ENCODE measurements at regions not wholly inside any gene's neighbourhood (a gene's known extent, or its start where the extent isn't known, plus 50 kb on each side); places are given as distances from the start of the nearest gene placed in this dataset.

DNA sequence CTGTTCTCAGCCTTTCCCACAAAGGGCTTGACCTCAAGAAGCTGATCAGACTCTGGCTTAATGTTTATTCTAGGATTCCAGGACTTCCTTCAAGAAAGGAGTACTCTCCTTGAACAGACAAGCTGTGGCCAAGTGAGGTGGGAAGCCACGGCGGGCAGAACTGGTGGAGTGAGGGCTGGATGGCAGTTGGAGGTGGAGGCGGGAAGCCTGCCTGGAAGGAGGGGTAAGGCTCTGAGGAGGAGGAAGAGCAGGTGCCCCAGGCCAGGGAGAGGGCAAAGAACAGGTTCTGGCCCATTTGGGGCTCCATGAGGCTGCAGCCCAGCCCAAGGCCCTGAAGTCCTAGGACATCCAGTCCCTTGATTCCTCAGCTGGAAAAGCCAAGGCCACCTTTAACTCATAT is 143.9 kb downstream of the CYP26B1 start:
- H3K36me3 Mint-ChIP-seq (ENCODE audit: low read depth), result no peaks in the 10 kb centered on the region
- Histone ChIP-seq H3K36me3 (ENCODE audit: insufficient read depth) (no peaks in the 10 kb centered on the region), H2AFZ (no peak overlapping the region), H3K9me2 (ENCODE audit: insufficient read depth) (peaks cover 6% of the 10 kb centered on the region; the same call in 1 of the 2 replicates), H4K20me1 (replicated peaks; ENCODE audit: insufficient read depth) (no peaks in the 10 kb centered on the region), H3K4me2 (no peak overlapping the region), H3K4me3 (no peak overlapping the region), H3K4me1 (ENCODE audit: insufficient read depth) (no peaks in the 10 kb centered on the region), H3K27me3 (ENCODE audit: insufficient read depth) (no peaks in the 10 kb centered on the region), H3F3A (replicated peaks; ENCODE audit: low read depth) (no peaks in the 10 kb centered on the region), H3K27ac (ENCODE audit: low read depth) (no peak overlapping the region), H3K79me2 (replicated peaks; ENCODE audit: insufficient read depth) (no peaks in the 10 kb centered on the region)
- TF ChIP-seq, protein P1, sequence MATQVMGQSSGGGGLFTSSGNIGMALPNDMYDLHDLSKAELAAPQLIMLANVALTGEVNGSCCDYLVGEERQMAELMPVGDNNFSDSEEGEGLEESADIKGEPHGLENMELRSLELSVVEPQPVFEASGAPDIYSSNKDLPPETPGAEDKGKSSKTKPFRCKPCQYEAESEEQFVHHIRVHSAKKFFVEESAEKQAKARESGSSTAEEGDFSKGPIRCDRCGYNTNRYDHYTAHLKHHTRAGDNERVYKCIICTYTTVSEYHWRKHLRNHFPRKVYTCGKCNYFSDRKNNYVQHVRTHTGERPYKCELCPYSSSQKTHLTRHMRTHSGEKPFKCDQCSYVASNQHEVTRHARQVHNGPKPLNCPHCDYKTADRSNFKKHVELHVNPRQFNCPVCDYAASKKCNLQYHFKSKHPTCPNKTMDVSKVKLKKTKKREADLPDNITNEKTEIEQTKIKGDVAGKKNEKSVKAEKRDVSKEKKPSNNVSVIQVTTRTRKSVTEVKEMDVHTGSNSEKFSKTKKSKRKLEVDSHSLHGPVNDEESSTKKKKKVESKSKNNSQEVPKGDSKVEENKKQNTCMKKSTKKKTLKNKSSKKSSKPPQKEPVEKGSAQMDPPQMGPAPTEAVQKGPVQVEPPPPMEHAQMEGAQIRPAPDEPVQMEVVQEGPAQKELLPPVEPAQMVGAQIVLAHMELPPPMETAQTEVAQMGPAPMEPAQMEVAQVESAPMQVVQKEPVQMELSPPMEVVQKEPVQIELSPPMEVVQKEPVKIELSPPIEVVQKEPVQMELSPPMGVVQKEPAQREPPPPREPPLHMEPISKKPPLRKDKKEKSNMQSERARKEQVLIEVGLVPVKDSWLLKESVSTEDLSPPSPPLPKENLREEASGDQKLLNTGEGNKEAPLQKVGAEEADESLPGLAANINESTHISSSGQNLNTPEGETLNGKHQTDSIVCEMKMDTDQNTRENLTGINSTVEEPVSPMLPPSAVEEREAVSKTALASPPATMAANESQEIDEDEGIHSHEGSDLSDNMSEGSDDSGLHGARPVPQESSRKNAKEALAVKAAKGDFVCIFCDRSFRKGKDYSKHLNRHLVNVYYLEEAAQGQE (IDR thresholded peaks at IDR 0.05; ENCODE audit: unreplicated experiment), result no peak
- TF ChIP-seq, protein P2, sequence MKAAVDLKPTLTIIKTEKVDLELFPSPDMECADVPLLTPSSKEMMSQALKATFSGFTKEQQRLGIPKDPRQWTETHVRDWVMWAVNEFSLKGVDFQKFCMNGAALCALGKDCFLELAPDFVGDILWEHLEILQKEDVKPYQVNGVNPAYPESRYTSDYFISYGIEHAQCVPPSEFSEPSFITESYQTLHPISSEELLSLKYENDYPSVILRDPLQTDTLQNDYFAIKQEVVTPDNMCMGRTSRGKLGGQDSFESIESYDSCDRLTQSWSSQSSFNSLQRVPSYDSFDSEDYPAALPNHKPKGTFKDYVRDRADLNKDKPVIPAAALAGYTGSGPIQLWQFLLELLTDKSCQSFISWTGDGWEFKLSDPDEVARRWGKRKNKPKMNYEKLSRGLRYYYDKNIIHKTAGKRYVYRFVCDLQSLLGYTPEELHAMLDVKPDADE (IDR thresholded peaks at IDR 0.05), result no peak
- TF ChIP-seq POLR2AphosphoS5 (IDR thresholded peaks at IDR 0.05; ENCODE audit: low read depth), result no peak
- H3K4me3 Mint-ChIP-seq, result no peak overlapping the region
- DNase-seq (ENCODE audit: low spot score) (no peak), ATAC-seq (no peak)
- no peaks in the 10 kb centered on the region for H3K27me3 Mint-ChIP-seq (ENCODE audit: insufficient read depth, low read depth, poor library complexity)
- H3K9me3 Mint-ChIP-seq, result no peaks in the 10 kb centered on the region
- H3K27ac Mint-ChIP-seq, result no peak overlapping the region
- peaks cover 10% of the 10 kb centered on the region for H3K4me1 Mint-ChIP-seq

DNA sequence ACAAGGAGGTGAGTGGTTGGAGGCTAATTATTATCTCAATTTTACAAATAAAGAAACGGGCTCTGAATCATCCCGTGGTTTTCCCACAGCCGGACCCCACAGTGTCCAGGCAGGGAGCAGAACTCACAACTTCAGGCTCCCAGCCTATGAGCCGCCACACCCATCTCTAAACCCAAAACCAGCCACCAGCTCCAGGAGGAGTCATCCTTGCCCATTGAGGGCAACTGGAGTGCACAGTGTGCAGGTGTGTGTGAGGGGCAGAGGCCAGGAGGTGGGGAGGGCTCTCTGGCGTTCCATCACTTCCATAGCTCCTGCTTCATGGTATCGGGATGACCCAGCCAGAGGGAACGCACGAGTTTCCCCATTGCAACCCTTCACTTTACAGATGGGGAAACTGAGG is 144.5 kb downstream of the CYP26B1 start:
- no peak overlapping the region for H3K4me3 ChIP-seq
- Mint-ChIP-seq H3K9me3 (no peaks in the 10 kb centered on the region), H3K27ac (no peak overlapping the region), H3K27me3 (ENCODE audit: insufficient read depth, low read depth, poor library complexity) (no peaks in the 10 kb centered on the region), H3K4me1 (peaks cover 10% of the 10 kb centered on the region), H3K4me3 (no peak overlapping the region), H3K36me3 (ENCODE audit: low read depth) (no peaks in the 10 kb centered on the region)
- no peaks in the 10 kb centered on the region for H3K36me3 ChIP-seq (ENCODE audit: insufficient read depth)
- TF ChIP-seq ZNF114 (CRISPR knock-in tag; IDR thresholded peaks at IDR 0.05) (no peak), POLR2AphosphoS5 (IDR thresholded peaks at IDR 0.05; ENCODE audit: low read depth) (no peak), CREB1 (CRISPR knock-in tag; IDR thresholded peaks at IDR 0.05; ENCODE audit: low read depth) (no peak), EZH2 (IDR thresholded peaks at IDR 0.05; ENCODE audit: low read depth, unreplicated experiment) (no peak)
- TF ChIP-seq, protein P3, sequence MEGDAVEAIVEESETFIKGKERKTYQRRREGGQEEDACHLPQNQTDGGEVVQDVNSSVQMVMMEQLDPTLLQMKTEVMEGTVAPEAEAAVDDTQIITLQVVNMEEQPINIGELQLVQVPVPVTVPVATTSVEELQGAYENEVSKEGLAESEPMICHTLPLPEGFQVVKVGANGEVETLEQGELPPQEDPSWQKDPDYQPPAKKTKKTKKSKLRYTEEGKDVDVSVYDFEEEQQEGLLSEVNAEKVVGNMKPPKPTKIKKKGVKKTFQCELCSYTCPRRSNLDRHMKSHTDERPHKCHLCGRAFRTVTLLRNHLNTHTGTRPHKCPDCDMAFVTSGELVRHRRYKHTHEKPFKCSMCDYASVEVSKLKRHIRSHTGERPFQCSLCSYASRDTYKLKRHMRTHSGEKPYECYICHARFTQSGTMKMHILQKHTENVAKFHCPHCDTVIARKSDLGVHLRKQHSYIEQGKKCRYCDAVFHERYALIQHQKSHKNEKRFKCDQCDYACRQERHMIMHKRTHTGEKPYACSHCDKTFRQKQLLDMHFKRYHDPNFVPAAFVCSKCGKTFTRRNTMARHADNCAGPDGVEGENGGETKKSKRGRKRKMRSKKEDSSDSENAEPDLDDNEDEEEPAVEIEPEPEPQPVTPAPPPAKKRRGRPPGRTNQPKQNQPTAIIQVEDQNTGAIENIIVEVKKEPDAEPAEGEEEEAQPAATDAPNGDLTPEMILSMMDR (conservative IDR thresholded peaks at IDR 0.05; ENCODE audit: low read depth in 2 of 2), result no peak
- TF ChIP-seq, protein P1 (IDR thresholded peaks at IDR 0.05; ENCODE audit: unreplicated experiment), result no peak
- no peak overlapping the region for H3K27ac ChIP-seq (ENCODE audit: low read depth)
- H3F3A ChIP-seq (replicated peaks; ENCODE audit: low read depth), result no peaks in the 10 kb centered on the region
- no peaks in the 10 kb centered on the region for H3K4me1 ChIP-seq (ENCODE audit: insufficient read depth)
- no peak overlapping the region for H2AFZ ChIP-seq
- H4K20me1 ChIP-seq (replicated peaks; ENCODE audit: insufficient read depth), result no peaks in the 10 kb centered on the region
- no peaks in the 10 kb centered on the region for H3K79me2 ChIP-seq (replicated peaks; ENCODE audit: insufficient read depth)
- peaks cover 6% of the 10 kb centered on the region; the same call in 1 of the 2 replicates for H3K9me2 ChIP-seq (ENCODE audit: insufficient read depth)
- DNase-seq (ENCODE audit: low spot score) (no peak), ATAC-seq (no peak)
- H3K4me2 ChIP-seq, result no peak overlapping the region
- H3K27me3 ChIP-seq (ENCODE audit: insufficient read depth), result no peaks in the 10 kb centered on the region
